Kidney tubule cell (primary cell): ENCODE measurements at regions not wholly inside any gene's neighbourhood (a gene's known extent, or its start where the extent isn't known, plus 50 kb on each side); places are given as distances from the start of the nearest gene placed in this dataset.
A peak's percentile ranks its signal among the peaks of the same experiment; 100 is the strongest.

Experiments used
- DNase-seq: peaks from one replicate; pipeline ENCODE4 v3.0.0-alpha.2; 2018; ENCODE audit warnings: low spot score

- no peak for DNase-seq
These were observed 1050.3 kb upstream of the MAP3K7 start for GRCh38 chr6:91637217-91637616.

GRCh38 chr6:91634791-91635190 lies 1047.9 kb upstream of the MAP3K7 start:
- peak; percentile 25 for DNase-seq

GRCh38 chr6:91633374-91634111 lies 1046.7 kb upstream of the MAP3K7 start:
- no peak for DNase-seq

GRCh38 chr6:91632308-91632707 lies 1045.4 kb upstream of the MAP3K7 start:
- DNase-seq, result no peak

- no peak for DNase-seq
These were observed 1044.4 kb upstream of the MAP3K7 start for GRCh38 chr6:91631227-91631626.

- DNase-seq, result peak; percentile 2
These were observed 1040.0 kb upstream of the MAP3K7 start for GRCh38 chr6:91626911-91627310.

GRCh38 chr6:91613481-91613880 lies 1026.6 kb upstream of the MAP3K7 start:
- DNase-seq, result no peak

GRCh38 chr6:91611190-91611589 lies 1024.3 kb upstream of the MAP3K7 start:
- DNase-seq, result no peak

- no peak for DNase-seq
These were observed 1021.6 kb upstream of the MAP3K7 start for GRCh38 chr6:91608428-91608827.

- peak; percentile 6 for DNase-seq
These were observed 1019.5 kb upstream of the MAP3K7 start for GRCh38 chr6:91606148-91606901.

- no peak for DNase-seq
These were observed 1013.7 kb upstream of the MAP3K7 start for GRCh38 chr6:91600561-91600960.

GRCh38 chr6:91590191-91590590 lies 1003.3 kb upstream of the MAP3K7 start:
- DNase-seq, result no peak

GRCh38 chr6:91580635-91581034 lies 993.8 kb upstream of the MAP3K7 start:
- DNase-seq, result peak; percentile 17

- DNase-seq, result peak; percentile 64
These were observed 988.2 kb upstream of the MAP3K7 start for GRCh38 chr6:91575032-91575431.

GRCh38 chr6:91573826-91574416 lies 987.0 kb upstream of the MAP3K7 start:
- DNase-seq, result no peak

GRCh38 chr6:91572878-91573277 lies 986.0 kb upstream of the MAP3K7 start:
- DNase-seq, result no peak

GRCh38 chr6:91569071-91569470 lies 982.2 kb upstream of the MAP3K7 start:
- DNase-seq, result peak; percentile 21

GRCh38 chr6:91566467-91566866 lies 979.6 kb upstream of the MAP3K7 start:
- no peak for DNase-seq

GRCh38 chr6:91565207-91565606 lies 978.3 kb upstream of the MAP3K7 start:
- no peak for DNase-seq

GRCh38 chr6:91562955-91563354 lies 976.1 kb upstream of the MAP3K7 start:
- no peak for DNase-seq

GRCh38 chr6:91560409-91560808 lies 973.5 kb upstream of the MAP3K7 start:
- DNase-seq, result no peak

GRCh38 chr6:91540902-91541301 lies 954.0 kb upstream of the MAP3K7 start:
- DNase-seq, result no peak

- DNase-seq, result no peak
These were observed 952.6 kb upstream of the MAP3K7 start for GRCh38 chr6:91539456-91539855.
